ENCODE measurements at regions not wholly inside any gene's neighbourhood (a gene's known extent, or its start where the extent isn't known, plus 50 kb on each side); places are given as distances from the start of the nearest gene placed in this dataset.

GRCh38 chr14:22221508-22221907 is 367.5 kb downstream of the DAD1 start:
- no peak overlapping the region for H3K27ac ChIP-seq (ENCODE audit: low read depth, low read length)
- no peak overlapping the region for H3K9ac ChIP-seq (ENCODE audit: low read length)
- no peak for TF ChIP-seq CEBPB (IDR thresholded peaks at IDR 0.05; ENCODE audit: low read depth)
- no peak for TF ChIP-seq ZFX (IDR thresholded peaks at IDR 0.05)
- TF ChIP-seq, protein P1, sequence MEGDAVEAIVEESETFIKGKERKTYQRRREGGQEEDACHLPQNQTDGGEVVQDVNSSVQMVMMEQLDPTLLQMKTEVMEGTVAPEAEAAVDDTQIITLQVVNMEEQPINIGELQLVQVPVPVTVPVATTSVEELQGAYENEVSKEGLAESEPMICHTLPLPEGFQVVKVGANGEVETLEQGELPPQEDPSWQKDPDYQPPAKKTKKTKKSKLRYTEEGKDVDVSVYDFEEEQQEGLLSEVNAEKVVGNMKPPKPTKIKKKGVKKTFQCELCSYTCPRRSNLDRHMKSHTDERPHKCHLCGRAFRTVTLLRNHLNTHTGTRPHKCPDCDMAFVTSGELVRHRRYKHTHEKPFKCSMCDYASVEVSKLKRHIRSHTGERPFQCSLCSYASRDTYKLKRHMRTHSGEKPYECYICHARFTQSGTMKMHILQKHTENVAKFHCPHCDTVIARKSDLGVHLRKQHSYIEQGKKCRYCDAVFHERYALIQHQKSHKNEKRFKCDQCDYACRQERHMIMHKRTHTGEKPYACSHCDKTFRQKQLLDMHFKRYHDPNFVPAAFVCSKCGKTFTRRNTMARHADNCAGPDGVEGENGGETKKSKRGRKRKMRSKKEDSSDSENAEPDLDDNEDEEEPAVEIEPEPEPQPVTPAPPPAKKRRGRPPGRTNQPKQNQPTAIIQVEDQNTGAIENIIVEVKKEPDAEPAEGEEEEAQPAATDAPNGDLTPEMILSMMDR (IDR thresholded peaks at IDR 0.05 in 2 of 3, conservative IDR thresholded peaks at IDR 0.05 in 1 of 3; ENCODE audit: borderline replicate concordance in 1 of 3, insufficient read depth in 1 of 3, low read depth in 2 of 3, low read length in 2 of 3) = peak; percentile 4 to 58 (median 46); a peak in 4 of 6 replicates
- TF ChIP-seq YY1 (IDR thresholded peaks at IDR 0.05; ENCODE audit: extremely low read depth, insufficient replicate concordance, low read depth, low read length) = no peak
- intact Hi-C loops (cut with micrococcal nuclease) = loop anchor here (10.0 kb wide), 1 partner anchor 153 kb away; no protein-coding TSS in a partner anchor
- no peak overlapping the region for H3K4me2 ChIP-seq (ENCODE audit: low read length)
- H3K9me3 ChIP-seq (ENCODE audit: control insufficient read depth in 1 of 2, insufficient read depth in 1 of 2, low read depth in 1 of 2, low read length in 2 of 2) = no peaks in the 10 kb centered on the region
- no peaks in the 10 kb centered on the region for H3K9me2 ChIP-seq (ENCODE audit: insufficient read depth)
- no peaks in the 10 kb centered on the region for H3K4me1 ChIP-seq (ENCODE audit: control insufficient read depth in 1 of 2, insufficient read depth in 2 of 2, low read length in 2 of 2)
- POLR2A ChIA-PET = no interaction called here
- CTCF ChIA-PET = interaction anchor here (0.7 to 1.4 kb wide), 20 partner anchors 8 to 308 kb away, joined by 3 to 22 read pairs (median 4); no protein-coding TSS in a partner anchor
- no peak for ATAC-seq
- H4K20me1 ChIP-seq (ENCODE audit: insufficient read depth) = no peaks in the 10 kb centered on the region
- H3K4me3 ChIP-seq (replicated peaks in 1 of 2; ENCODE audit: low read depth in 1 of 2, low read length in 2 of 2) = no peak overlapping the region
- no peaks in the 10 kb centered on the region for H3K36me3 ChIP-seq (ENCODE audit: control insufficient read depth in 1 of 2, insufficient read depth in 2 of 2, low read length in 2 of 2)
- peak; percentile 12 for DNase-seq (ENCODE audit: low read depth, low spot score)
- H3K79me2 ChIP-seq (ENCODE audit: insufficient read depth, low read length) = no peaks in the 10 kb centered on the region
- H3K27me3 ChIP-seq (ENCODE audit: insufficient read depth, low read length) = peaks cover 16% of the 10 kb centered on the region
- no peak overlapping the region for H2AFZ ChIP-seq (ENCODE audit: low read depth, low read length, poor library complexity, severe bottlenecking)
- RAD21 ChIA-PET (ENCODE audit: low non-redundant PET in 1 of 2, low total read pairs in 2 of 2, uncharacterized antibody in 2 of 2, unreplicated experiment in 2 of 2) = interaction anchor here in 1 of 2 experiments (0.7 kb wide), 1 partner anchor 385 kb away, joined by 4 read pairs; no protein-coding TSS in a partner anchor
- no TSS peak for BruUV-seq (replicated peaks)

- intact Hi-C loops (cut with micrococcal nuclease) = loop anchor here (10.0 kb wide), 1 partner anchor 154 kb away; no protein-coding TSS in a partner anchor
- TF ChIP-seq EGR1 (IDR thresholded peaks at IDR 0.05; ENCODE audit: low read depth) (no peak), CEBPB (IDR thresholded peaks at IDR 0.05; ENCODE audit: low read depth) (no peak), POLR2AphosphoS5 (IDR thresholded peaks at IDR 0.05; ENCODE audit: low read depth, low read length) (no peak), ZFX (IDR thresholded peaks at IDR 0.05) (no peak), ZBTB33 (IDR thresholded peaks at IDR 0.05; ENCODE audit: extremely low read depth, insufficient replicate concordance, low read length) (no peak), CBX3 (IDR thresholded peaks at IDR 0.05; ENCODE audit: low read depth) (no peak), EZH2phosphoT487 (IDR thresholded peaks at IDR 0.05; ENCODE audit: borderline replicate concordance) (no peak), FOSL1 (IDR thresholded peaks at IDR 0.05; ENCODE audit: low read depth) (no peak), ELF1 (IDR thresholded peaks at IDR 0.05; ENCODE audit: borderline replicate concordance, low read depth) (no peak)
- TF ChIP-seq, protein P2, sequence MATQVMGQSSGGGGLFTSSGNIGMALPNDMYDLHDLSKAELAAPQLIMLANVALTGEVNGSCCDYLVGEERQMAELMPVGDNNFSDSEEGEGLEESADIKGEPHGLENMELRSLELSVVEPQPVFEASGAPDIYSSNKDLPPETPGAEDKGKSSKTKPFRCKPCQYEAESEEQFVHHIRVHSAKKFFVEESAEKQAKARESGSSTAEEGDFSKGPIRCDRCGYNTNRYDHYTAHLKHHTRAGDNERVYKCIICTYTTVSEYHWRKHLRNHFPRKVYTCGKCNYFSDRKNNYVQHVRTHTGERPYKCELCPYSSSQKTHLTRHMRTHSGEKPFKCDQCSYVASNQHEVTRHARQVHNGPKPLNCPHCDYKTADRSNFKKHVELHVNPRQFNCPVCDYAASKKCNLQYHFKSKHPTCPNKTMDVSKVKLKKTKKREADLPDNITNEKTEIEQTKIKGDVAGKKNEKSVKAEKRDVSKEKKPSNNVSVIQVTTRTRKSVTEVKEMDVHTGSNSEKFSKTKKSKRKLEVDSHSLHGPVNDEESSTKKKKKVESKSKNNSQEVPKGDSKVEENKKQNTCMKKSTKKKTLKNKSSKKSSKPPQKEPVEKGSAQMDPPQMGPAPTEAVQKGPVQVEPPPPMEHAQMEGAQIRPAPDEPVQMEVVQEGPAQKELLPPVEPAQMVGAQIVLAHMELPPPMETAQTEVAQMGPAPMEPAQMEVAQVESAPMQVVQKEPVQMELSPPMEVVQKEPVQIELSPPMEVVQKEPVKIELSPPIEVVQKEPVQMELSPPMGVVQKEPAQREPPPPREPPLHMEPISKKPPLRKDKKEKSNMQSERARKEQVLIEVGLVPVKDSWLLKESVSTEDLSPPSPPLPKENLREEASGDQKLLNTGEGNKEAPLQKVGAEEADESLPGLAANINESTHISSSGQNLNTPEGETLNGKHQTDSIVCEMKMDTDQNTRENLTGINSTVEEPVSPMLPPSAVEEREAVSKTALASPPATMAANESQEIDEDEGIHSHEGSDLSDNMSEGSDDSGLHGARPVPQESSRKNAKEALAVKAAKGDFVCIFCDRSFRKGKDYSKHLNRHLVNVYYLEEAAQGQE (IDR thresholded peaks at IDR 0.05; ENCODE audit: low read depth) = no peak
These were observed 368.6 kb downstream of the DAD1 start for GRCh38 chr14:22220427-22220826.

More at GRCh38 chr14:22220427-22220826, 368.6 kb downstream of the DAD1 start:
- Histone ChIP-seq H3K4me2 (ENCODE audit: low read length) (no peak overlapping the region), H3K9me2 (ENCODE audit: insufficient read depth) (no peaks in the 10 kb centered on the region), H3K27ac (ENCODE audit: low read depth, low read length) (no peak overlapping the region), H3K9me3 (ENCODE audit: control insufficient read depth in 1 of 2, insufficient read depth in 1 of 2, low read depth in 1 of 2, low read length in 2 of 2) (no peaks in the 10 kb centered on the region), H3K9ac (ENCODE audit: low read length) (no peak overlapping the region), H3K27me3 (ENCODE audit: insufficient read depth, low read length) (peaks cover 16% of the 10 kb centered on the region), H3K79me2 (ENCODE audit: insufficient read depth, low read length) (no peaks in the 10 kb centered on the region), H4K20me1 (ENCODE audit: insufficient read depth) (no peaks in the 10 kb centered on the region), H3K4me1 (ENCODE audit: control insufficient read depth in 1 of 2, insufficient read depth in 2 of 2, low read length in 2 of 2) (no peaks in the 10 kb centered on the region), H2AFZ (ENCODE audit: low read depth, low read length, poor library complexity, severe bottlenecking) (no peak overlapping the region), H3K36me3 (ENCODE audit: control insufficient read depth in 1 of 2, insufficient read depth in 2 of 2, low read length in 2 of 2) (no peaks in the 10 kb centered on the region), H3K4me3 (replicated peaks in 1 of 2; ENCODE audit: low read depth in 1 of 2, low read length in 2 of 2) (no peak overlapping the region)
- ATAC-seq (no peak), DNase-seq (ENCODE audit: low read depth, low spot score) (no peak)
- no TSS peak for BruUV-seq (replicated peaks)
- ChIA-PET CTCF (interaction anchor here (1.0 to 1.7 kb wide), 3 partner anchors 19 to 155 kb away, joined by 3 to 4 read pairs (median 4); no protein-coding TSS in a partner anchor), RAD21 (ENCODE audit: low non-redundant PET in 1 of 2, low total read pairs in 2 of 2, uncharacterized antibody in 2 of 2, unreplicated experiment in 2 of 2) (no interaction called here), POLR2A (no interaction called here)
